ENCODE measurements at regions not wholly inside any gene's neighbourhood (a gene's known extent, or its start where the extent isn't known, plus 50 kb on each side); places are given as distances from the start of the nearest gene placed in this dataset.

- no peak for TF ChIP-seq CTCF (IDR thresholded peaks at IDR 0.05; ENCODE audit: poor library complexity)
- TF ChIP-seq EZH2phosphoT487 (IDR thresholded peaks at IDR 0.05; ENCODE audit: low read depth, severe bottlenecking, unreplicated experiment): no peak
Observed at GRCh38 chr21:39103689-39104088, 79.6 kb downstream of the PSMG1 start.
